OCI-LY3 (cell line): ENCODE measurements at regions not wholly inside any gene's neighbourhood (a gene's known extent, or its start where the extent isn't known, plus 50 kb on each side); places are given as distances from the start of the nearest gene placed in this dataset.

Experiments
- CTCF ChIP-seq: fragments of 200-600, 300-600 bp; sonication (generic); IDR thresholded peaks from 2 replicates; pipeline ENCODE4 v1.5.1; 2014; ENCODE audit warnings: antibody characterized with exemption, low read length, low read depth
- EZH2phosphoT487 ChIP-seq: fragments of 200-600 bp; shearing (Covaris generic); IDR thresholded peaks from 2 replicates; pipeline ENCODE4 v1.6.1; 2018; ENCODE audit warnings: antibody characterized with exemption, mixed run types, low read depth

GRCh38 chr6:168964138-168964835 is 289.4 kb downstream of the THBS2 start:
- no peak for TF ChIP-seq CTCF
- no peak for TF ChIP-seq EZH2phosphoT487
